ENCODE measurements at regions not wholly inside any gene's neighbourhood (a gene's known extent, or its start where the extent isn't known, plus 50 kb on each side); places are given as distances from the start of the nearest gene placed in this dataset.

- no peak for TF ChIP-seq CTCF (conservative IDR thresholded peaks at IDR 0.05; ENCODE audit: control insufficient read depth, insufficient read depth, low read depth, low read length)
- no peak for DNase-seq (ENCODE audit: low read depth)
- no peak overlapping the region for H3K4me3 ChIP-seq (ENCODE audit: control insufficient read depth, low read depth, low read length)
Observed at GRCh38 chr11:86891036-86891435, 64.2 kb downstream of the FZD4 start.

GRCh38 chr11:86893235-86893634 is 62.0 kb downstream of the FZD4 start:
- DNase-seq (ENCODE audit: low read depth): no peak
- H3K4me3 ChIP-seq (ENCODE audit: control insufficient read depth, low read depth, low read length): no peak overlapping the region
- no peak for TF ChIP-seq CTCF (conservative IDR thresholded peaks at IDR 0.05; ENCODE audit: control insufficient read depth, insufficient read depth, low read depth, low read length)
